H1 (cell line): ENCODE measurements at regions not wholly inside any gene's neighbourhood (a gene's known extent, or its start where the extent isn't known, plus 50 kb on each side); places are given as distances from the start of the nearest gene placed in this dataset.

Experiments used
- CTCF ChIA-PET: fragments of 300-600 bp; sonication (Branson Sonifier 250); formaldehyde crosslinking; loops from one replicate; lab custom pipeline; 2021; ENCODE audit not compliant: partially characterized antibody; lab: Charles Lee
- POLR2A ChIA-PET: fragments of 300-600 bp; sonication (Branson Sonifier 250); formaldehyde crosslinking; loops from one replicate; lab custom pipeline; 2021; ENCODE audit warnings: inconsistent platforms; ENCODE audit not compliant: partially characterized antibody; lab: Charles Lee
- DNase-seq, 2 experiments: peaks; one replicate each; pipeline versions ENCODE4 v3.0.0 to v3.0.0-alpha.2; 2010 to 2022; ENCODE audit warnings: low spot score in 2 of 2, low read depth in 1 of 2, mixed read lengths in 1 of 2
- FAIRE-seq: peaks from 2 replicates; lab custom pipeline; 2011; peaks lifted over from hg19 to GRCh38; lab: Jason Lieb, UNC
- H2AFZ ChIP-seq: 2 replicates; pipeline ENCODE4 v1.8.1; 2012; ENCODE audit warnings: low read length, inconsistent platforms
- H2AK5ac ChIP-seq: 2 replicates; pipeline ENCODE4 v1.6.1; 2013; ENCODE audit warnings: low read depth, low read length
- H2BK120ac ChIP-seq: replicated peaks from 2 replicates; pipeline ENCODE3; 2013; ENCODE audit warnings: low read depth, low read length, inconsistent platforms
- H2BK12ac ChIP-seq: 2 replicates; pipeline ENCODE4 v1.6.1; 2013; ENCODE audit warnings: low read depth, low read length
- H2BK15ac ChIP-seq: 2 replicates; pipeline ENCODE4 v1.6.1; 2013; ENCODE audit warnings: low read length
- H2BK20ac ChIP-seq: 2 replicates; pipeline ENCODE4 v1.6.1; 2013; ENCODE audit warnings: low read length
- H2BK5ac ChIP-seq: 2 replicates; pipeline ENCODE4 v1.6.1; 2013; ENCODE audit warnings: low read depth, low read length
- H3K14ac ChIP-seq: 2 replicates; pipeline ENCODE4 v1.6.1; 2013; ENCODE audit warnings: inconsistent platforms; ENCODE audit not compliant: insufficient read length
- H3K18ac ChIP-seq: 2 replicates; pipeline ENCODE4 v1.6.1; 2013; ENCODE audit warnings: low read length; ENCODE audit errors: extremely low read depth
- H3K23ac ChIP-seq: 2 replicates; pipeline ENCODE4 v1.6.1; 2013; ENCODE audit warnings: inconsistent platforms; ENCODE audit not compliant: insufficient read length
- H3K23me2 ChIP-seq: 2 replicates; pipeline ENCODE4 v1.6.1; 2013; ENCODE audit warnings: low read depth, low read length
- H3K27ac ChIP-seq: 2 replicates; pipeline ENCODE4 v1.6.1; 2011; ENCODE audit warnings: low read depth, low read length, inconsistent platforms
- H3K27me3 ChIP-seq, 4 experiments: replicated peaks in 1 of 4; 1 replicate in 1 of 4; 2 replicates in 3 of 4; pipeline versions ENCODE4 v1.6.1 to v1.8.1; 2011 to 2013; ENCODE audit warnings: low read length in 3 of 4, mild to moderate bottlenecking in 3 of 4, inconsistent platforms in 2 of 4, mixed read lengths in 2 of 4, moderate library complexity in 1 of 4; ENCODE audit not compliant: control insufficient read depth in 3 of 4, insufficient read depth in 3 of 4; ENCODE audit errors: extremely low read depth in 1 of 4
- H3K36me3 ChIP-seq, 4 experiments: 2 replicates each; pipeline versions ENCODE4 v1.6.1 to v1.8.1; 2011 to 2013; ENCODE audit warnings: mild to moderate bottlenecking in 4 of 4, low read length in 3 of 4, moderate library complexity in 2 of 4, control low read depth in 1 of 4, inconsistent platforms in 1 of 4; ENCODE audit not compliant: insufficient read depth in 4 of 4, control insufficient read depth in 2 of 4
- H3K4ac ChIP-seq: replicated peaks from 2 replicates; pipeline ENCODE3; 2013; ENCODE audit warnings: low read length, low read depth, mixed read lengths, inconsistent platforms; ENCODE audit not compliant: insufficient read length
- H3K4me1 ChIP-seq, 4 experiments: replicated peaks in 1 of 4; 1 replicate in 1 of 4; 2 replicates in 3 of 4; pipeline versions ENCODE4 v1.6.1 to v1.8.1; 2011 to 2013; ENCODE audit warnings: low read length in 3 of 4, inconsistent platforms in 2 of 4, mixed read lengths in 1 of 4; ENCODE audit not compliant: insufficient read depth in 4 of 4, control insufficient read depth in 3 of 4
- H3K4me2 ChIP-seq, 2 experiments: 2 replicates each; pipeline versions ENCODE4 v1.6.1 to v1.8.1; 2011 to 2013; ENCODE audit warnings: low read depth in 2 of 2, low read length in 2 of 2, control low read depth in 1 of 2, inconsistent platforms in 1 of 2, mild to moderate bottlenecking in 1 of 2; ENCODE audit not compliant: insufficient read depth in 1 of 2
- H3K4me3 ChIP-seq, 4 experiments: fragments of 200-600, 300-600 bp in 1 of 4; sonication (generic), shearing (Covaris generic), sonication (Bioruptor Twin) in 1 of 4; 2 replicates each; pipeline versions ENCODE4 v1.5.1 to v1.8.1; 2011 to 2016; ENCODE audit warnings: low read length in 4 of 4, low read depth in 3 of 4, control low read depth in 2 of 4, inconsistent platforms in 2 of 4, mild to moderate bottlenecking in 2 of 4, mixed read lengths in 1 of 4, moderate library complexity in 1 of 4; ENCODE audit not compliant: insufficient read depth in 2 of 4; ENCODE audit errors: extremely low read depth in 1 of 4
- H3K56ac ChIP-seq: replicated peaks from 2 replicates; pipeline ENCODE3; 2013; ENCODE audit warnings: low read depth, mild to moderate bottlenecking, mixed read lengths, low read length, inconsistent platforms; ENCODE audit not compliant: insufficient read length
- H3K79me1 ChIP-seq: 2 replicates; pipeline ENCODE4 v1.6.1; 2013; ENCODE audit warnings: low read depth, low read length, control low read depth
- H3K79me2 ChIP-seq, 2 experiments: 2 replicates each; pipeline versions ENCODE4 v1.6.1 to v1.8.1; 2012 to 2013; ENCODE audit warnings: low read length in 2 of 2, mild to moderate bottlenecking in 2 of 2, inconsistent platforms in 1 of 2; ENCODE audit not compliant: insufficient read depth in 2 of 2, control insufficient read depth in 1 of 2
- H3K9ac ChIP-seq, 4 experiments: replicated peaks in 1 of 4; 1 replicate in 1 of 4; 2 replicates in 3 of 4; pipeline versions ENCODE4 v1.6.1 to v1.8.1; 2011 to 2013; ENCODE audit warnings: low read depth in 3 of 4, low read length in 3 of 4, control low read depth in 2 of 4, mild to moderate bottlenecking in 2 of 4, moderate library complexity in 2 of 4, inconsistent platforms in 1 of 4; ENCODE audit errors: extremely low read depth in 1 of 4
- H3K9me3 ChIP-seq, 2 experiments: 2 replicates each; pipeline versions ENCODE4 v1.6.1 to v1.8.1; 2012 to 2013; ENCODE audit warnings: mild to moderate bottlenecking in 2 of 2, moderate library complexity in 2 of 2, control low read depth in 1 of 2, inconsistent platforms in 1 of 2, low read depth in 1 of 2, low read length in 1 of 2, mixed read lengths in 1 of 2; ENCODE audit not compliant: insufficient read depth in 2 of 2
- H4K20me1 ChIP-seq, 2 experiments: replicated peaks in 1 of 2; 2 replicates each; pipeline versions ENCODE3 to v1.8.1; 2011 to 2013; ENCODE audit warnings: inconsistent platforms in 2 of 2, low read length in 2 of 2, mild to moderate bottlenecking in 1 of 2; ENCODE audit not compliant: insufficient read depth in 2 of 2, control insufficient read depth in 1 of 2
- H4K5ac ChIP-seq: 2 replicates; pipeline ENCODE4 v1.6.1; 2013; ENCODE audit warnings: low read length, low read depth, mixed read lengths, inconsistent platforms; ENCODE audit not compliant: insufficient read length
- H4K8ac ChIP-seq: 2 replicates; pipeline ENCODE4 v1.8.0; 2013; ENCODE audit warnings: mild to moderate bottlenecking, moderate library complexity, low read length, inconsistent platforms; ENCODE audit not compliant: insufficient read depth; ENCODE audit errors: extremely low read depth
- H4K91ac ChIP-seq: replicated peaks from 2 replicates; pipeline ENCODE3; 2013; ENCODE audit warnings: low read length, mixed read lengths, inconsistent platforms; ENCODE audit not compliant: insufficient read length
- BCL11A ChIP-seq, 2 experiments: IDR thresholded peaks; one replicate each; pipeline ENCODE4 v1.6.1; 2011; ENCODE audit warnings: low read depth in 2 of 2, low read length in 2 of 2, mild to moderate bottlenecking in 2 of 2
- CBX5 ChIP-seq: fragments of 300-800, 300-1000 bp; sonication (generic); IDR thresholded peaks from 2 replicates; pipeline ENCODE4 v1.7.1; 2016; ENCODE audit warnings: antibody characterized with exemption, low read length, low read depth
- CHD2 ChIP-seq: IDR thresholded peaks from 2 replicates; pipeline ENCODE4 v1.6.1; 2012; ENCODE audit warnings: low read length, improper control_type of control experiment
- EGR1 ChIP-seq: IDR thresholded peaks from 2 replicates; pipeline ENCODE4 v1.6.1; 2011; ENCODE audit warnings: low read depth, low read length, borderline replicate concordance
- POLR2AphosphoS5 ChIP-seq: IDR thresholded peaks from 2 replicates; pipeline ENCODE4 v1.6.1; 2011; ENCODE audit warnings: low read depth, low read length
- RFX5 ChIP-seq: IDR thresholded peaks from 2 replicates; pipeline ENCODE4 v1.6.1; 2011; ENCODE audit warnings: low read depth, low read length, improper control_type of control experiment, borderline replicate concordance
- SAP30 ChIP-seq: fragments of 300-600 bp; sonication (generic); IDR thresholded peaks from 2 replicates; pipeline ENCODE4 v1.7.1; 2012; ENCODE audit warnings: low read length, moderate library complexity, mild to moderate bottlenecking, inconsistent platforms; ENCODE audit not compliant: insufficient read depth, insufficient replicate concordance
- SP2 ChIP-seq: IDR thresholded peaks from 2 replicates; pipeline ENCODE4 v1.6.1; 2012; ENCODE audit warnings: mild to moderate bottlenecking, low read length, inconsistent platforms
- SP4 ChIP-seq: IDR thresholded peaks from 2 replicates; pipeline ENCODE4 v1.6.1; 2012; ENCODE audit warnings: low read length, inconsistent platforms
- TAF7 ChIP-seq: optimal IDR thresholded peaks from 2 replicates; pipeline ENCODE3; 2011; ENCODE audit warnings: low read depth, mild to moderate bottlenecking, inconsistent platforms, low read length, moderate library complexity, borderline replicate concordance
- WGBS, 2 experiments: shearing (Covaris generic) in 1 of 2; methylation state at CpG; one replicate each; pipeline versions ENCODE4 v1.1.6 to v1.1.7; 2013 to 2015; ENCODE audit warnings: low lambda C conversion rate in 2 of 2, mixed read lengths in 2 of 2, inconsistent platforms in 1 of 2, low coverage in 1 of 2, missing lambda C conversion rate in 1 of 2; ENCODE audit not compliant: insufficient replicate concordance in 2 of 2, insufficient coverage in 1 of 2, insufficient read length in 1 of 2; ENCODE audit errors: extremely low coverage in 1 of 2, missing lambda C conversion rate in 1 of 2; 5-methylcytosine and 5-hydroxymethylcytosine counted together
- TF ChIP-seq, protein P1 (sequence below): IDR thresholded peaks from 2 replicates; pipeline ENCODE4 v1.6.1; 2011; ENCODE audit warnings: low read length, improper control_type of control experiment
- TF ChIP-seq, protein P2 (sequence below), 3 experiments: IDR thresholded peaks; 1 replicate in 2 of 3; 2 replicates in 1 of 3; pipeline versions ENCODE4 v1.5.1 to v1.6.1; 2011; ENCODE audit warnings: low read length in 3 of 3, mild to moderate bottlenecking in 3 of 3, inconsistent platforms in 2 of 3, low read depth in 1 of 3, moderate library complexity in 1 of 3; ENCODE audit not compliant: insufficient read depth in 1 of 3; ENCODE audit errors: control extremely low read depth in 1 of 3

DNA sequence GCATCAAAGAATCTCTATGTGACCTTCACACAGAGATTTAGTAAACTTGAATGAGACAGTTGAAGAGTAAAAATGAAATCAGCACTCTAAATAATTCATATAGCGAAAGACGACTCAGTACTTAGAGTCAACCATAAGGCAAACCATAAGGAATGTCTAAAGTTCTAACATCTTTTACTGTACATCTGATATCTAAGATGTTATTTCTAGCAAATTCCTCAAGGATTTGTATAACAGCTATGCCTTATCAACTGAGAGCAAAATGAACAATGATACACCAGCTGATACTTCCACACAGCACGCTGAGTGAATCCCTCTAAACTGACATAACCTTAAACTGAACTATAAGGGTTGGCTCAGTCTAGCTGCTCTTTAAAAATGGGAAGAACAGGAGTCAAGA, 760.3 kb downstream of the EFNA5 start:
- Histone ChIP-seq H2BK12ac (no peak overlapping the region), H4K8ac (no peak overlapping the region), H3K14ac (no peak overlapping the region), H3K18ac (no peak overlapping the region), H3K23me2 (no peaks in the 10 kb centered on the region), H2BK5ac (no peak overlapping the region), H3K23ac (no peak overlapping the region), H3K36me3 (no peaks in the 10 kb centered on the region), H4K20me1 (no peaks in the 10 kb centered on the region), H3K27ac (no peak overlapping the region), H3K4me3 (no peak overlapping the region), H4K91ac (no peak overlapping the region), H2AFZ (no peak overlapping the region), H4K5ac (no peak overlapping the region), H3K79me1 (no peaks in the 10 kb centered on the region), H3K79me2 (no peaks in the 10 kb centered on the region), H3K9me3 (no peaks in the 10 kb centered on the region), H3K27me3 (no peaks in the 10 kb centered on the region), H3K9ac (no peak overlapping the region), H2BK20ac (no peak overlapping the region), H2BK15ac (no peak overlapping the region), H3K4me2 (no peak overlapping the region), H3K4me1 (no peaks in the 10 kb centered on the region), H2AK5ac (no peak overlapping the region), H2BK120ac (no peak overlapping the region), H3K56ac (no peak overlapping the region), H3K4ac (no peak overlapping the region)
- ChIA-PET CTCF (no interaction called here), POLR2A (no interaction called here)
- WGBS, 2 experiments, result 100% methylated on average over 3 of the region's 3 CpGs; no CpG with 5 or more reads in 1 of the 2 experiments
- FAIRE-seq (no peak), DNase-seq (no peak)
- TF ChIP-seq EGR1 (no peak), CBX5 (no peak), SP4 (no peak), TAF7 (no peak), CHD2 (no peak), POLR2AphosphoS5 (no peak), RFX5 (no peak), BCL11A (IDR thresholded peaks at IDR 0.05; ENCODE audit: low read depth in 2 of 2, low read length in 2 of 2) (no peak), SP2 (no peak), SAP30 (no peak)
- TF ChIP-seq, protein P1, sequence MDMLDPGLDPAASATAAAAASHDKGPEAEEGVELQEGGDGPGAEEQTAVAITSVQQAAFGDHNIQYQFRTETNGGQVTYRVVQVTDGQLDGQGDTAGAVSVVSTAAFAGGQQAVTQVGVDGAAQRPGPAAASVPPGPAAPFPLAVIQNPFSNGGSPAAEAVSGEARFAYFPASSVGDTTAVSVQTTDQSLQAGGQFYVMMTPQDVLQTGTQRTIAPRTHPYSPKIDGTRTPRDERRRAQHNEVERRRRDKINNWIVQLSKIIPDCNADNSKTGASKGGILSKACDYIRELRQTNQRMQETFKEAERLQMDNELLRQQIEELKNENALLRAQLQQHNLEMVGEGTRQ, result no peak
- TF ChIP-seq, protein P2, sequence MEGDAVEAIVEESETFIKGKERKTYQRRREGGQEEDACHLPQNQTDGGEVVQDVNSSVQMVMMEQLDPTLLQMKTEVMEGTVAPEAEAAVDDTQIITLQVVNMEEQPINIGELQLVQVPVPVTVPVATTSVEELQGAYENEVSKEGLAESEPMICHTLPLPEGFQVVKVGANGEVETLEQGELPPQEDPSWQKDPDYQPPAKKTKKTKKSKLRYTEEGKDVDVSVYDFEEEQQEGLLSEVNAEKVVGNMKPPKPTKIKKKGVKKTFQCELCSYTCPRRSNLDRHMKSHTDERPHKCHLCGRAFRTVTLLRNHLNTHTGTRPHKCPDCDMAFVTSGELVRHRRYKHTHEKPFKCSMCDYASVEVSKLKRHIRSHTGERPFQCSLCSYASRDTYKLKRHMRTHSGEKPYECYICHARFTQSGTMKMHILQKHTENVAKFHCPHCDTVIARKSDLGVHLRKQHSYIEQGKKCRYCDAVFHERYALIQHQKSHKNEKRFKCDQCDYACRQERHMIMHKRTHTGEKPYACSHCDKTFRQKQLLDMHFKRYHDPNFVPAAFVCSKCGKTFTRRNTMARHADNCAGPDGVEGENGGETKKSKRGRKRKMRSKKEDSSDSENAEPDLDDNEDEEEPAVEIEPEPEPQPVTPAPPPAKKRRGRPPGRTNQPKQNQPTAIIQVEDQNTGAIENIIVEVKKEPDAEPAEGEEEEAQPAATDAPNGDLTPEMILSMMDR (IDR thresholded peaks at IDR 0.05; ENCODE audit: control extremely low read depth in 1 of 3, insufficient read depth in 1 of 3, low read depth in 1 of 3, low read length in 3 of 3), result no peak
